ENCODE measurements at regions not wholly inside any gene's neighbourhood (a gene's known extent, or its start where the extent isn't known, plus 50 kb on each side); places are given as distances from the start of the nearest gene placed in this dataset.
"Not testable (repeated sequence)": the region's sequence is repeated elsewhere in the genome, so short reads cannot be mapped to it uniquely, and the experiment has no call there.

DNA sequence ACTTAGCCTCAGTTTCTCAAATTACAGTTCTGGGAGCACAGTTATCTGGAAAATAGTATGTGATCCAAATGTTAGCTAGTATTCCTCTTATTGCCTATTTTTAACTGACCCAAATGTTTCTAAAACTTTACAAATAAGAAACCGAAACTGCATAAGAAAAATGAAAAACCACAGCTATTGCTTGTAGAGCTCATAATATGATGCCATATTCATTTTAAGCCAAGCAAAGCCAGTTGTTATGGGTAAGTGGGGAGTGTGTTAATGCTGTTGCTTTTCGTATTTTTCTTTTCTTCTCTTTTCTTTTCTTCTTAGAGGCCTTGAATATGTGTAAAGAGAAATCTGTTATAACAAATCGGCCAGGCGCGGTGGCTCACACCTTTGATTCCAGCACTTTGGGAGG is 447.4 kb upstream of the TUSC1 start:
- peak overlapping the region; percentile 62 for H3K4me2 ChIP-seq
- no peaks in the 10 kb centered on the region for H4K20me1 ChIP-seq (ENCODE audit: insufficient read depth)
- no peak overlapping the region for H3K4me3 ChIP-seq (IDR thresholded peaks at IDR 0.05; ENCODE audit: insufficient read depth, low read depth, low read length)
- H3K27me3 ChIP-seq (ENCODE audit: insufficient read depth, low read depth): no peaks in the 10 kb centered on the region
- no peaks in the 10 kb centered on the region for H3K79me2 ChIP-seq (ENCODE audit: insufficient read depth, low read depth)
- H3K4me1 ChIP-seq (ENCODE audit: low read depth, poor library complexity, severe bottlenecking): peaks cover 32% of the 10 kb centered on the region
- peak overlapping the region; percentile 72; the same call in 1 of the 2 replicates for H3K27ac ChIP-seq
- H2AFZ ChIP-seq (ENCODE audit: low read depth): peak overlapping the region; percentile 36; the same call in 1 of the 2 replicates
- H3K36me3 ChIP-seq (ENCODE audit: insufficient read depth): no peaks in the 10 kb centered on the region
- TF ChIP-seq, protein P1, sequence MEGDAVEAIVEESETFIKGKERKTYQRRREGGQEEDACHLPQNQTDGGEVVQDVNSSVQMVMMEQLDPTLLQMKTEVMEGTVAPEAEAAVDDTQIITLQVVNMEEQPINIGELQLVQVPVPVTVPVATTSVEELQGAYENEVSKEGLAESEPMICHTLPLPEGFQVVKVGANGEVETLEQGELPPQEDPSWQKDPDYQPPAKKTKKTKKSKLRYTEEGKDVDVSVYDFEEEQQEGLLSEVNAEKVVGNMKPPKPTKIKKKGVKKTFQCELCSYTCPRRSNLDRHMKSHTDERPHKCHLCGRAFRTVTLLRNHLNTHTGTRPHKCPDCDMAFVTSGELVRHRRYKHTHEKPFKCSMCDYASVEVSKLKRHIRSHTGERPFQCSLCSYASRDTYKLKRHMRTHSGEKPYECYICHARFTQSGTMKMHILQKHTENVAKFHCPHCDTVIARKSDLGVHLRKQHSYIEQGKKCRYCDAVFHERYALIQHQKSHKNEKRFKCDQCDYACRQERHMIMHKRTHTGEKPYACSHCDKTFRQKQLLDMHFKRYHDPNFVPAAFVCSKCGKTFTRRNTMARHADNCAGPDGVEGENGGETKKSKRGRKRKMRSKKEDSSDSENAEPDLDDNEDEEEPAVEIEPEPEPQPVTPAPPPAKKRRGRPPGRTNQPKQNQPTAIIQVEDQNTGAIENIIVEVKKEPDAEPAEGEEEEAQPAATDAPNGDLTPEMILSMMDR (conservative IDR thresholded peaks at IDR 0.05; ENCODE audit: low read depth, low read length): no peak
- H3K9ac ChIP-seq: peak overlapping the region; percentile 19; the same call in 1 of the 2 replicates

- H3K4me2 ChIP-seq; H3K27me3 ChIP-seq (ENCODE audit: insufficient read depth, low read depth); H3K79me2 ChIP-seq (ENCODE audit: insufficient read depth, low read depth); H4K20me1 ChIP-seq (ENCODE audit: insufficient read depth); H3K27ac ChIP-seq; H3K9ac ChIP-seq; H3K4me1 ChIP-seq (ENCODE audit: low read depth, poor library complexity, severe bottlenecking); H3K36me3 ChIP-seq (ENCODE audit: insufficient read depth); H2AFZ ChIP-seq (ENCODE audit: low read depth); H3K4me3 ChIP-seq (IDR thresholded peaks at IDR 0.05; ENCODE audit: insufficient read depth, low read depth, low read length): not testable (repeated sequence)
These were observed 437.8 kb upstream of the TUSC1 start for GRCh38 chr9:26116085-26116484.

GRCh38 chr9:26112724-26113123 is 434.5 kb upstream of the TUSC1 start:
- Histone ChIP-seq H3K27ac (no peak overlapping the region), H3K27me3 (ENCODE audit: insufficient read depth, low read depth) (no peaks in the 10 kb centered on the region), H3K79me2 (ENCODE audit: insufficient read depth, low read depth) (no peaks in the 10 kb centered on the region), H3K4me2 (no peak overlapping the region), H3K36me3 (ENCODE audit: insufficient read depth) (no peaks in the 10 kb centered on the region), H3K9ac (no peak overlapping the region), H3K4me1 (ENCODE audit: low read depth, poor library complexity, severe bottlenecking) (peaks cover 3% of the 10 kb centered on the region), H3K4me3 (IDR thresholded peaks at IDR 0.05; ENCODE audit: insufficient read depth, low read depth, low read length) (no peak overlapping the region), H4K20me1 (ENCODE audit: insufficient read depth) (no peaks in the 10 kb centered on the region), H2AFZ (ENCODE audit: low read depth) (no peak overlapping the region)
- TF ChIP-seq, protein P1 (conservative IDR thresholded peaks at IDR 0.05; ENCODE audit: low read depth, low read length): no peak

GRCh38 chr9:26086396-26086795 is 408.2 kb upstream of the TUSC1 start:
- H2AFZ ChIP-seq (ENCODE audit: low read depth): no peak overlapping the region
- TF ChIP-seq, protein P1 (conservative IDR thresholded peaks at IDR 0.05; ENCODE audit: low read depth, low read length): no peak
- no peak overlapping the region for H3K4me3 ChIP-seq (IDR thresholded peaks at IDR 0.05; ENCODE audit: insufficient read depth, low read depth, low read length)

GRCh38 chr9:26081847-26082246 is 403.6 kb upstream of the TUSC1 start:
- H3K79me2 ChIP-seq (ENCODE audit: insufficient read depth, low read depth): no peaks in the 10 kb centered on the region
- H3K4me2 ChIP-seq: no peak overlapping the region
- H3K9ac ChIP-seq: no peak overlapping the region
- no peaks in the 10 kb centered on the region for H3K36me3 ChIP-seq (ENCODE audit: insufficient read depth)
- TF ChIP-seq, protein P1 (conservative IDR thresholded peaks at IDR 0.05; ENCODE audit: low read depth, low read length): no peak
- H3K4me1 ChIP-seq (ENCODE audit: low read depth, poor library complexity, severe bottlenecking): no peaks in the 10 kb centered on the region
- H4K20me1 ChIP-seq (ENCODE audit: insufficient read depth): no peaks in the 10 kb centered on the region
- no peak overlapping the region for H3K4me3 ChIP-seq (IDR thresholded peaks at IDR 0.05; ENCODE audit: insufficient read depth, low read depth, low read length)
- H3K27ac ChIP-seq: no peak overlapping the region
- H3K27me3 ChIP-seq (ENCODE audit: insufficient read depth, low read depth): no peaks in the 10 kb centered on the region
- no peak overlapping the region for H2AFZ ChIP-seq (ENCODE audit: low read depth)

More at GRCh38 chr9:26086396-26086795, 408.2 kb upstream of the TUSC1 start:
- H4K20me1 ChIP-seq (ENCODE audit: insufficient read depth): no peaks in the 10 kb centered on the region
- H3K79me2 ChIP-seq (ENCODE audit: insufficient read depth, low read depth): no peaks in the 10 kb centered on the region
- H3K36me3 ChIP-seq (ENCODE audit: insufficient read depth): no peaks in the 10 kb centered on the region
- H3K27ac ChIP-seq: no peak overlapping the region
- no peak overlapping the region for H3K4me2 ChIP-seq
- H3K9ac ChIP-seq: no peak overlapping the region
- no peaks in the 10 kb centered on the region for H3K4me1 ChIP-seq (ENCODE audit: low read depth, poor library complexity, severe bottlenecking)
- H3K27me3 ChIP-seq (ENCODE audit: insufficient read depth, low read depth): no peaks in the 10 kb centered on the region

All from KMS-11 (cell line).